ENCODE measurements at regions not wholly inside any gene's neighbourhood (a gene's known extent, or its start where the extent isn't known, plus 50 kb on each side); places are given as distances from the start of the nearest gene placed in this dataset.

GRCh38 chr12:124388038-124388671 is 93.3 kb downstream of the RFLNA start:
- Histone ChIP-seq H3K4me1 (ENCODE audit: control insufficient read depth, insufficient read depth, low read length) (peaks cover 55% of the 10 kb centered on the region), H3K79me1 (ENCODE audit: low read depth in 1 of 2, low read length in 2 of 2) (peaks cover 14 to 67% of the 10 kb centered on the region in 2 experiments), H3K27ac (ENCODE audit: insufficient read depth, low read length) (peak overlapping the region; percentile 98), H3K14ac (replicated peaks; ENCODE audit: low read depth, low read length) (peak overlapping the region; percentile 95), H2AFZ (replicated peaks; ENCODE audit: low read length, poor library complexity) (peak overlapping the region; percentile 83), H2AK5ac (ENCODE audit: low read depth, low read length) (peak overlapping the region; percentile 83), H3K9me1 (ENCODE audit: insufficient read depth, low read length) (peaks cover 14% of the 10 kb centered on the region; the same call in 1 of the 2 replicates), H3K56ac (ENCODE audit: extremely low read depth, insufficient read depth, low read length) (peak overlapping the region; percentile 87), H4K8ac (ENCODE audit: low read depth in 2 of 2, low read length in 2 of 2) (peak overlapping the region; percentile 82 to 85), H3K9ac (ENCODE audit: low read depth, low read length) (peak overlapping the region; percentile 97), H3K9me3 (ENCODE audit: control insufficient read depth, insufficient read depth, low read length) (no peaks in the 10 kb centered on the region), H2BK120ac (ENCODE audit: low read depth, low read length) (peak overlapping the region; percentile 76), H3K4me2 (ENCODE audit: low read depth, low read length) (peak overlapping the region; percentile 97), H3K27me3 (ENCODE audit: control insufficient read depth, insufficient read depth, low read length) (no peaks in the 10 kb centered on the region), H2BK15ac (ENCODE audit: low read depth, low read length) (peak overlapping the region; percentile 15; the same call in 2 of the 3 replicates), H3K23ac (ENCODE audit: low read depth, low read length) (peak overlapping the region; percentile 88), H3K36me3 (ENCODE audit: control insufficient read depth, insufficient read depth, low read length) (peaks cover 18% of the 10 kb centered on the region), H4K91ac (ENCODE audit: insufficient read depth, low read depth, low read length) (peak overlapping the region; percentile 96), H3K18ac (ENCODE audit: low read depth, low read length) (peak overlapping the region; percentile 93), H4K5ac (ENCODE audit: low read depth, low read length) (peak overlapping the region; percentile 82), H3K4ac (ENCODE audit: low read depth, low read length) (peak overlapping the region; percentile 96), H2BK20ac (ENCODE audit: low read depth, low read length) (peak overlapping the region; percentile 32; the same call in 1 of the 2 replicates), H2AK9ac (replicated peaks; ENCODE audit: low read depth, low read length, poor library complexity) (peak overlapping the region; percentile 99), H3K4me3 (ENCODE audit: insufficient read depth, low read depth, low read length) (peak overlapping the region; percentile 97), H2BK5ac (ENCODE audit: low read depth, low read length, poor library complexity, severe bottlenecking) (peak overlapping the region; percentile 98), H4K20me1 (ENCODE audit: insufficient read depth, low read length) (peaks cover 40% of the 10 kb centered on the region)
- TF ChIP-seq MXI1 (IDR thresholded peaks at IDR 0.05; ENCODE audit: borderline replicate concordance, low read depth, low read length) (0 out of 2 replicates have a peak, but pooled peaks have one; percentile 7), RAD21 (IDR thresholded peaks at IDR 0.05; ENCODE audit: low read length) (no peak)
- POLR2A ChIA-PET (ENCODE audit: unreplicated experiment): interaction anchor here (0.6 to 1.2 kb wide), 5 partner anchors 18 to 363 kb away, joined by 3 to 10 read pairs (median 8); no protein-coding TSS in a partner anchor
- no peak for DNase-seq
- dilution Hi-C loops (cut with HindIII; ENCODE audit: low sequenced_read_pairs, unreplicated experiment) (no loop called here), intact Hi-C loops (cut with micrococcal nuclease) (loop anchor here (2.0 to 10.0 kb wide), 6 partner anchors 35 to 517 kb away; partner anchors contain the start of gene NCOR2), in situ Hi-C loops (cut with MboI; ENCODE audit: low sequenced_read_pairs) (loop anchor here (10.0 kb wide), 1 partner anchor 177 kb away; the partner anchor contains the start of gene NCOR2)
- CTCF ChIA-PET: no interaction called here
- 31% methylated on average over 5 of the region's 15 CpGs; no CpG with 5 or more reads in 1 of the 2 experiments for WGBS, 2 experiments (ENCODE audit: extremely low coverage in 2 of 2, insufficient read length in 1 of 2)
- BruUV-seq (replicated peaks): no TSS peak
- ATAC-seq (ENCODE audit: low read depth): no peak

Data from IMR-90 (cell line).